Upper lobe of left lung (tissue), 6 donors: ENCODE measurements at regions not wholly inside any gene's neighbourhood (a gene's known extent, or its start where the extent isn't known, plus 50 kb on each side); places are given as distances from the start of the nearest gene placed in this dataset.

ENCODE experiments used
- ATAC-seq, 2 donors: fragments of 200-7000 bp; cut with Tn5 transposase; one replicate each; pipeline ENCODE4 v1.9.1; 2022; ENCODE audit warnings: mild to moderate bottlenecking in 2 of 2, moderate library complexity in 2 of 2; ENCODE audit not compliant: low FRiP score in 2 of 2
- DNase-seq, 2 donors: peaks; one replicate each; pipeline ENCODE4 v3.0.0-alpha.2; 2019 to 2020
- H3K27ac ChIP-seq, 4 donors: fragments of 200-600 bp; sonication (generic); one replicate each; pipeline ENCODE4 v1.5.1; 2016 to 2019
- H3K27me3 ChIP-seq, 4 donors: fragments of 200-600 bp; sonication (generic); one replicate each; pipeline ENCODE4 v1.5.1; 2017 to 2019
- H3K36me3 ChIP-seq, 4 donors: fragments of 200-600 bp; sonication (generic); one replicate each; pipeline ENCODE4 v1.5.1; 2016 to 2019
- H3K4me1 ChIP-seq, 4 donors: fragments of 200-600 bp; sonication (generic); one replicate each; pipeline ENCODE4 v1.5.1; 2018 to 2019
- H3K4me3 ChIP-seq, 4 donors: fragments of 200-600 bp; sonication (generic); one replicate each; pipeline ENCODE4 v1.5.1; 2017 to 2019; ENCODE audit warnings: mild to moderate bottlenecking in 2 of 4, moderate library complexity in 1 of 4
- H3K9me3 ChIP-seq, 4 donors: fragments of 200-600 bp; sonication (generic); one replicate each; pipeline ENCODE4 v1.5.1; 2018 to 2019
- EP300 ChIP-seq, 4 donors: sonication (generic); formaldehyde crosslinking; IDR thresholded peaks; one replicate each; pipeline ENCODE4 v1.5.1; 2017; ENCODE audit warnings: antibody characterized with exemption in 4 of 4, control low read depth in 2 of 4
- POLR2A ChIP-seq, 4 donors: fragments of 450-650 bp; IDR thresholded peaks; one replicate each; pipeline ENCODE4 v1.5.1; 2016 to 2017; ENCODE audit warnings: antibody characterized with exemption in 4 of 4, mild to moderate bottlenecking in 2 of 4
- POLR2AphosphoS5 ChIP-seq, 2 donors: sonication (generic); formaldehyde crosslinking; IDR thresholded peaks; one replicate each; pipeline ENCODE4 v1.5.1; 2017; ENCODE audit warnings: antibody characterized with exemption in 2 of 2
- WGBS, 2 donors: methylation state at CpG; one replicate each; pipeline ENCODE4 v1.1.5; 2017 to 2018; 5-methylcytosine and 5-hydroxymethylcytosine counted together
- TF ChIP-seq, protein P1 (sequence below), 6 experiments: fragments of 450-650 bp in 4 of 6; fragments of 200-600 bp in 2 of 6; sonication (generic) in 2 of 6; IDR thresholded peaks; one replicate each; pipeline ENCODE4 v1.5.1; 2016 to 2019; ENCODE audit warnings: antibody characterized with exemption in 6 of 6
- donor health status: DM: no; HTN: no; CAD: no; lungs with moderate emphysema.
- donor health status: DM: no; HTN: yes; CAD: no; lungs with severe emphysema.

DNA sequence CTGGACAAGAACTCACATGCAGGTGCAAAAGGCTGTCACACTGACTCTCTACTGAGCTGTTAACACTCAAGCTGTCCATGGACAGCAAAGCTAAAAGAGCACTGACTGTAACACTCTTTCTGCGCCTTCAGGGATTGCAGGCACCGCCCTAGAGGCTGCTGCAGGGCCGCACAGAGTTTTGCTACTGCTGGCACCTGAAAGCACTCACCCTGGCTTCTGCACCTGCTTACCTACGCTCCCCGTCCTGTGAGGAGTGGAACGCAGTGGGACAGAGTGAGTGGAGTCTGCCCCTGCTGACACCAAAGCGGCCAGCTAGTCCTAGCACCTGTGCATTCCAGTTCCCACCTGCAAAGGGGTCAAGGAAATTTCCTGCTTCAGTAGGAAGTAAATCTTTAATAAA is 941.3 kb downstream of the DIPK2A start:
- TF ChIP-seq POLR2AphosphoS5 (IDR thresholded peaks at IDR 0.05): no peak
- TF ChIP-seq, protein P1, sequence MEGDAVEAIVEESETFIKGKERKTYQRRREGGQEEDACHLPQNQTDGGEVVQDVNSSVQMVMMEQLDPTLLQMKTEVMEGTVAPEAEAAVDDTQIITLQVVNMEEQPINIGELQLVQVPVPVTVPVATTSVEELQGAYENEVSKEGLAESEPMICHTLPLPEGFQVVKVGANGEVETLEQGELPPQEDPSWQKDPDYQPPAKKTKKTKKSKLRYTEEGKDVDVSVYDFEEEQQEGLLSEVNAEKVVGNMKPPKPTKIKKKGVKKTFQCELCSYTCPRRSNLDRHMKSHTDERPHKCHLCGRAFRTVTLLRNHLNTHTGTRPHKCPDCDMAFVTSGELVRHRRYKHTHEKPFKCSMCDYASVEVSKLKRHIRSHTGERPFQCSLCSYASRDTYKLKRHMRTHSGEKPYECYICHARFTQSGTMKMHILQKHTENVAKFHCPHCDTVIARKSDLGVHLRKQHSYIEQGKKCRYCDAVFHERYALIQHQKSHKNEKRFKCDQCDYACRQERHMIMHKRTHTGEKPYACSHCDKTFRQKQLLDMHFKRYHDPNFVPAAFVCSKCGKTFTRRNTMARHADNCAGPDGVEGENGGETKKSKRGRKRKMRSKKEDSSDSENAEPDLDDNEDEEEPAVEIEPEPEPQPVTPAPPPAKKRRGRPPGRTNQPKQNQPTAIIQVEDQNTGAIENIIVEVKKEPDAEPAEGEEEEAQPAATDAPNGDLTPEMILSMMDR (IDR thresholded peaks at IDR 0.05): no peak
- no peak for TF ChIP-seq POLR2A (IDR thresholded peaks at IDR 0.05)
- TF ChIP-seq EP300 (IDR thresholded peaks at IDR 0.05): no peak
- DNase-seq (peak in 1 of 2 donors; percentile 23), ATAC-seq (no peak)
- WGBS, 2 donors: 87 to 92% methylated on average over 7 of the region's 7 CpGs
- no peak overlapping the region for H3K4me3 ChIP-seq
- H3K4me1 ChIP-seq: no peaks in the 10 kb centered on the region
- H3K36me3 ChIP-seq: no peaks in the 10 kb centered on the region
- no peak overlapping the region for H3K27ac ChIP-seq
- peaks cover 0 to 5% (median 0%) of the 10 kb centered on the region in 4 donors for H3K9me3 ChIP-seq
- H3K27me3 ChIP-seq: no peaks in the 10 kb centered on the region

DNA sequence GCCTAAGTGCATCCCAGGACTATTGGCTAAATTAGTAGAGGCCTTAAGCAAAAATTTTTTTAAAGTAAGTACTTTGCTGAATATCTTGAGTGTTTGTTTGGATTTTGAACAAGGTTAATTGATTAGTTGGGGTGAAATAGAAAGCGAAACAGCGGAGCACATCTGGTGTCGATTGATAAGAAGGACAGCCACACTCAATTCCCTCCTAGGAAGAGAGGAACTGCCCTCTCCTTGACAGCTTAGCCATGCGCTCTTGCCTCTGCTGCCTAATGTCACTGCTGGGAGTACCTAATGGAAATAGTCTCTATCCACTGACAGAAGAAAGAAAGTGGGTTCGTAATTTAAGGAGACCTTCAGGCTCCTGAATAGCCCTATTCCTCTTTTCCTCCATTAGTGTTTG is 943.6 kb downstream of the DIPK2A start:
- ATAC-seq (no peak), DNase-seq (no peak)
- Histone ChIP-seq H3K27ac (no peak overlapping the region), H3K36me3 (no peaks in the 10 kb centered on the region), H3K27me3 (no peaks in the 10 kb centered on the region), H3K9me3 (no peaks in the 10 kb centered on the region), H3K4me3 (no peak overlapping the region), H3K4me1 (no peaks in the 10 kb centered on the region)
- WGBS, 2 donors: 49 to 73% methylated on average over 5 of the region's 5 CpGs
- no peak for TF ChIP-seq POLR2AphosphoS5 (IDR thresholded peaks at IDR 0.05)
- no peak for TF ChIP-seq POLR2A (IDR thresholded peaks at IDR 0.05)
- no peak for TF ChIP-seq EP300 (IDR thresholded peaks at IDR 0.05)
- TF ChIP-seq, protein P1 (IDR thresholded peaks at IDR 0.05): no peak

DNA sequence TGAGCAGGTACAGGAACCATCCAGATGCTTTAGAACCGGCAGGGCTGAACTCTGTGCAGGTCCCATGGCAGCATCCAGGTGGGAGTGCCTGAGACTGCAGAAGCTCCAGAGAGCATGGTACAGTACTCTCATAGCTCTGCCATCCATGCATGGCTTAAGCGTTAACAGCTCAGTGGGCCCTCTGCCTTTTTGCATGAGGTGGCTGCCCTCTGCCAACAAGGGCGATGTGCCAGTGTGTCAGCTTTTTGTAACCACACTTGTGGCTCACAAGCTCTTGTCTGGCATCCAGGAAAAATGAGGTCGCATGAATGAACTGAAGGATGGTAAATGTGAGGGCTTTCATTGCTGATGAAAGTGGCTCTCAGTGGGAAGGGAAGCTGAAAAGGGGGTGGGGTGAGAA is 950.1 kb downstream of the DIPK2A start:
- H3K9me3 ChIP-seq: no peaks in the 10 kb centered on the region
- H3K4me3 ChIP-seq: no peak overlapping the region
- ATAC-seq (no peak), DNase-seq (no peak)
- 82 to 85% methylated on average over 3 to 4 of the region's 4 CpGs for WGBS, 2 donors
- TF ChIP-seq, protein P1 (IDR thresholded peaks at IDR 0.05): no peak
- no peak for TF ChIP-seq POLR2A (IDR thresholded peaks at IDR 0.05)
- no peak for TF ChIP-seq POLR2AphosphoS5 (IDR thresholded peaks at IDR 0.05)
- TF ChIP-seq EP300 (IDR thresholded peaks at IDR 0.05): no peak
- no peaks in the 10 kb centered on the region for H3K27me3 ChIP-seq
- H3K27ac ChIP-seq: no peak overlapping the region
- no peaks in the 10 kb centered on the region for H3K36me3 ChIP-seq
- no peaks in the 10 kb centered on the region for H3K4me1 ChIP-seq

DNA sequence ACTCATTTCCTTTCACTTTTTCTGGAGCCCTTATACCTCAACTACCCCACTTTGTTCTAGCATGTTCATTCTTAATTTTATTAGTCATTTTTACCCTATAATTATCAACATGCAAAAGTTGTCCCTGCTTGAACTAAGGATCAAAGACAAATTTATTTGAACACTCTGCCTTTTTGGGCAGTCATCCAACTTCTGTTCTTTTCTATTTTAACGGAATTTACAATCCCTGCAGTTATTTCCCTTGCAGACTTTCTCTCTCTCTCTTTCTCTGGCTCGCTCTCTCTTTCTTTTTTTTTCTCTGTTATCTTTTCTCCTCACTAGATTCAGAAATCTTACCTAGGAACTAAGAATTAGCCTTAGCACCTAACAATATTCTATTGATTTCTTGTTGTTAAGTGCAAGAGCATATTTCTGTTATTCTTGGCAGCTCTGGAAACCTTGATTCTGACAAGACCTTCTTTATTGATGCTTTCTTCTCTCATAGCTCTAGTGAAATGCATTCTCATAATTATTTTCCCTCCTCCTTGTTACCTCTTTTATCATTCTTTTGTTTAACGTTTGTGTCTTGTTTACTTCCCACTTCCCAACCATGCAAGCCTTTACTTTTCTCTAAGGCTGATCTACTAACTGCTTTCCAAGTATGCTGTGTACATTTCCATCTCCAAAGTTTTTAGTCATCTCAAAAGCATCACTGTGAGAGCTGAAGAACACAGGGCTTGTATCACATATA is 951.6 kb downstream of the DIPK2A start:
- ATAC-seq (no peak), DNase-seq (no peak)

More for the DNA sequence above, 951.6 kb downstream of the DIPK2A start:
- Histone ChIP-seq H3K4me3 (no peak overlapping the region), H3K27ac (no peak overlapping the region), H3K4me1 (no peaks in the 10 kb centered on the region), H3K27me3 (no peaks in the 10 kb centered on the region), H3K36me3 (no peaks in the 10 kb centered on the region), H3K9me3 (no peaks in the 10 kb centered on the region)
- TF ChIP-seq, protein P1 (IDR thresholded peaks at IDR 0.05): no peak
- TF ChIP-seq POLR2A (IDR thresholded peaks at IDR 0.05) (no peak), EP300 (IDR thresholded peaks at IDR 0.05) (no peak), POLR2AphosphoS5 (IDR thresholded peaks at IDR 0.05) (no peak)
- 24 to 31% methylated on average over 3 of the region's 3 CpGs for WGBS, 2 donors
